ENCODE measurements at regions not wholly inside any gene's neighbourhood (a gene's known extent, or its start where the extent isn't known, plus 50 kb on each side); places are given as distances from the start of the nearest gene placed in this dataset.

GRCh38 chr3:22665528-22665927 lies 537.6 kb upstream of the UBE2E2 start:
- TF ChIP-seq ZNF423 (tag by site-specific recombination; IDR thresholded peaks at IDR 0.05) (no peak), ZNF335 (tag by site-specific recombination; conservative IDR thresholded peaks at IDR 0.05) (no peak), ZNF777 (tag by site-specific recombination; IDR thresholded peaks at IDR 0.05; ENCODE audit: borderline replicate concordance) (no peak), TCF7L2 (IDR thresholded peaks at IDR 0.05; ENCODE audit: borderline replicate concordance, low read depth, low read length) (no peak), ZNF221 (tag by site-specific recombination; IDR thresholded peaks at IDR 0.05; ENCODE audit: borderline replicate concordance) (no peak), ZNF155 (tag by site-specific recombination; IDR thresholded peaks at IDR 0.05) (no peak), BCL11B (tag by site-specific recombination; IDR thresholded peaks at IDR 0.05; ENCODE audit: low read depth) (no peak), ZNF514 (tag by site-specific recombination; IDR thresholded peaks at IDR 0.05) (no peak), EGR2 (tag by site-specific recombination; IDR thresholded peaks at IDR 0.05; ENCODE audit: low read depth) (no peak)
- POLR2A ChIA-PET: no interaction called here
- Histone ChIP-seq H3K36me3 (ENCODE audit: control insufficient read depth in 2 of 2, insufficient read depth in 1 of 2, low read length in 2 of 2) (no peaks in the 10 kb centered on the region), H3K9me3 (ENCODE audit: control insufficient read depth, insufficient read depth, low read depth, low read length) (no peaks in the 10 kb centered on the region), H3K27ac (ENCODE audit: extremely low read depth, low read depth, low read length) (no peak overlapping the region), H3K4me3 (ENCODE audit: low read depth, low read length) (no peak overlapping the region), H3K4me1 (ENCODE audit: control insufficient read depth, insufficient read depth, low read length) (no peaks in the 10 kb centered on the region)
- CTCF ChIA-PET: interaction anchor here (0.6 kb wide), 1 partner anchor 8 kb away, joined by 3 read pairs; no protein-coding TSS in a partner anchor

GRCh38 chr3:22666736-22667135 lies 536.4 kb upstream of the UBE2E2 start:
- ChIA-PET CTCF (no interaction called here), POLR2A (no interaction called here)
- H3K4me1 ChIP-seq (ENCODE audit: control insufficient read depth, insufficient read depth, low read length): no peaks in the 10 kb centered on the region

More at GRCh38 chr3:22666736-22667135, 536.4 kb upstream of the UBE2E2 start:
- Histone ChIP-seq H3K27ac (ENCODE audit: extremely low read depth, low read depth, low read length) (no peak overlapping the region), H3K36me3 (ENCODE audit: control insufficient read depth in 2 of 2, insufficient read depth in 1 of 2, low read length in 2 of 2) (no peaks in the 10 kb centered on the region), H3K4me3 (ENCODE audit: low read depth, low read length) (no peak overlapping the region), H3K9me3 (ENCODE audit: control insufficient read depth, insufficient read depth, low read depth, low read length) (no peaks in the 10 kb centered on the region)
- TF ChIP-seq ZNF292 (tag by site-specific recombination; IDR thresholded peaks at IDR 0.05; ENCODE audit: borderline replicate concordance, low read depth) (no peak), ZNF660 (tag by site-specific recombination; IDR thresholded peaks at IDR 0.05) (no peak), ZNF350 (tag by site-specific recombination; IDR thresholded peaks at IDR 0.05) (no peak), ZNF221 (tag by site-specific recombination; IDR thresholded peaks at IDR 0.05; ENCODE audit: borderline replicate concordance) (no peak), REST (tag by site-specific recombination; IDR thresholded peaks at IDR 0.05) (no peak), ZNF600 (tag by site-specific recombination; IDR thresholded peaks at IDR 0.05) (no peak), SP3 (tag by site-specific recombination; IDR thresholded peaks at IDR 0.05) (no peak), ZFP37 (tag by site-specific recombination; IDR thresholded peaks at IDR 0.05) (no peak), ZNF132 (tag by site-specific recombination; IDR thresholded peaks at IDR 0.05; ENCODE audit: borderline replicate concordance) (no peak), ZNF223 (tag by site-specific recombination; IDR thresholded peaks at IDR 0.05) (no peak), ZNF341 (tag by site-specific recombination; IDR thresholded peaks at IDR 0.05; ENCODE audit: low read depth) (no peak), ZNF416 (tag by site-specific recombination; IDR thresholded peaks at IDR 0.05) (no peak), ZNF529 (tag by site-specific recombination; IDR thresholded peaks at IDR 0.05; ENCODE audit: insufficient replicate concordance) (no peak), OSR2 (tag by site-specific recombination; IDR thresholded peaks at IDR 0.05) (no peak), ZNF157 (tag by site-specific recombination; IDR thresholded peaks at IDR 0.05) (no peak), INSM2 (tag by site-specific recombination; IDR thresholded peaks at IDR 0.05) (no peak), ZNF174 (tag by site-specific recombination; IDR thresholded peaks at IDR 0.05) (no peak)
- TF ChIP-seq, protein P1, sequence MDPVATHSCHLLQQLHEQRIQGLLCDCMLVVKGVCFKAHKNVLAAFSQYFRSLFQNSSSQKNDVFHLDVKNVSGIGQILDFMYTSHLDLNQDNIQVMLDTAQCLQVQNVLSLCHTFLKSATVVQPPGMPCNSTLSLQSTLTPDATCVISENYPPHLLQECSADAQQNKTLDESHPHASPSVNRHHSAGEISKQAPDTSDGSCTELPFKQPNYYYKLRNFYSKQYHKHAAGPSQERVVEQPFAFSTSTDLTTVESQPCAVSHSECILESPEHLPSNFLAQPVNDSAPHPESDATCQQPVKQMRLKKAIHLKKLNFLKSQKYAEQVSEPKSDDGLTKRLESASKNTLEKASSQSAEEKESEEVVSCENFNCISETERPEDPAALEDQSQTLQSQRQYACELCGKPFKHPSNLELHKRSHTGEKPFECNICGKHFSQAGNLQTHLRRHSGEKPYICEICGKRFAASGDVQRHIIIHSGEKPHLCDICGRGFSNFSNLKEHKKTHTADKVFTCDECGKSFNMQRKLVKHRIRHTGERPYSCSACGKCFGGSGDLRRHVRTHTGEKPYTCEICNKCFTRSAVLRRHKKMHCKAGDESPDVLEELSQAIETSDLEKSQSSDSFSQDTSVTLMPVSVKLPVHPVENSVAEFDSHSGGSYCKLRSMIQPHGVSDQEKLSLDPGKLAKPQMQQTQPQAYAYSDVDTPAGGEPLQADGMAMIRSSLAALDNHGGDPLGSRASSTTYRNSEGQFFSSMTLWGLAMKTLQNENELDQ (tag by site-specific recombination; IDR thresholded peaks at IDR 0.05; ENCODE audit: low read depth): no peak
- TF ChIP-seq, protein P2, sequence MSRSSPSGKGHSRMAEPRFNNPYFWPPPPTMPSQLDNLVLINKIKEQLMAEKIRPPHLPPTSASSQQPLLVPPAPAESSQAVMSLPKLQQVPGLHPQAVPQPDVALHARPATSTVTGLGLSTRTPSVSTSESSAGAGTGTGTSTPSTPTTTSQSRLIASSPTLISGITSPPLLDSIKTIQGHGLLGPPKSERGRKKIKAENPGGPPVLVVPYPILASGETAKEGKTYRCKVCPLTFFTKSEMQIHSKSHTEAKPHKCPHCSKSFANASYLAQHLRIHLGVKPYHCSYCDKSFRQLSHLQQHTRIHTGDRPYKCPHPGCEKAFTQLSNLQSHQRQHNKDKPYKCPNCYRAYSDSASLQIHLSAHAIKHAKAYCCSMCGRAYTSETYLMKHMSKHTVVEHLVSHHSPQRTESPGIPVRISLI (tag by site-specific recombination; IDR thresholded peaks at IDR 0.05): no peak

All from HEK293 (cell line).